Spleen (tissue), 11 donors: ENCODE measurements at regions not wholly inside any gene's neighbourhood (a gene's known extent, or its start where the extent isn't known, plus 50 kb on each side); places are given as distances from the start of the nearest gene placed in this dataset.

Source experiments
- DNase-seq: peaks from one replicate; pipeline ENCODE4 v3.0.0-alpha.2; 2020
- H3K27ac ChIP-seq, 8 donors: fragments of 200-600 bp; sonication (generic) in 7 of 8; 1 replicate in 4 of 8; 2 replicates in 4 of 8; pipeline versions ENCODE4 v1.5.0 to v1.8.0; 2016 to 2021; ENCODE audit warnings: inconsistent platforms in 4 of 8, mild to moderate bottlenecking in 4 of 8, moderate library complexity in 1 of 8
- H3K27me3 ChIP-seq, 7 donors: fragments of 200-600 bp; sonication (generic) in 6 of 7; replicated peaks in 1 of 7; 1 replicate in 4 of 7; 2 replicates in 3 of 7; pipeline versions ENCODE4 v1.5.0 to v1.8.0; 2016 to 2021; ENCODE audit warnings: inconsistent platforms in 3 of 7, mild to moderate bottlenecking in 1 of 7
- H3K36me3 ChIP-seq, 6 donors: fragments of 200-600 bp; sonication (generic) in 5 of 6; 1 replicate in 4 of 6; 2 replicates in 2 of 6; pipeline versions ENCODE4 v1.5.0 to v1.8.0; 2016 to 2021; ENCODE audit warnings: inconsistent platforms in 2 of 6
- H3K4me1 ChIP-seq, 6 donors: fragments of 200-600 bp; sonication (generic) in 5 of 6; 1 replicate in 3 of 6; 2 replicates in 3 of 6; pipeline versions ENCODE4 v1.5.0 to v1.8.0; 2016 to 2021; ENCODE audit warnings: inconsistent platforms in 3 of 6
- H3K4me3 ChIP-seq, 8 donors: fragments of 200-600 bp; sonication (generic) in 7 of 8; 1 replicate in 4 of 8; 2 replicates in 4 of 8; pipeline versions ENCODE4 v1.5.0 to v1.8.0; 2016 to 2021; ENCODE audit warnings: inconsistent platforms in 4 of 8, mild to moderate bottlenecking in 4 of 8, moderate library complexity in 2 of 8
- H3K9me3 ChIP-seq, 8 donors: fragments of 200-600 bp; sonication (generic) in 7 of 8; 1 replicate in 4 of 8; 2 replicates in 4 of 8; pipeline versions ENCODE4 v1.5.0 to v1.8.0; 2016 to 2021; ENCODE audit warnings: inconsistent platforms in 4 of 8
- POLR2A ChIP-seq, 3 donors: fragments of 450-650 bp; IDR thresholded peaks; one replicate each; pipeline ENCODE4 v1.5.1; 2017; ENCODE audit warnings: antibody characterized with exemption in 3 of 3, mild to moderate bottlenecking in 1 of 3
- POLR2AphosphoS5 ChIP-seq, 3 donors: sonication (generic); formaldehyde crosslinking; IDR thresholded peaks; one replicate each; pipeline ENCODE4 v1.5.1; 2017; ENCODE audit warnings: antibody characterized with exemption in 3 of 3
- WGBS, 5 donors: extraction: QIAGEN DNeasy Blood & Tissue Kit in 3 of 5; methylation state at CpG; one replicate each; pipeline versions ENCODE4 v1.1.5 to v1.1.7; 2013 to 2018; 5-methylcytosine and 5-hydroxymethylcytosine counted together
- intact Hi-C: fragments of 100-400 bp; cut with DNase I; formaldehyde crosslinking; loops from one replicate; pipeline ENCODE4 v1.15.0; 2023; ENCODE audit warnings: low total_unique reads
- TF ChIP-seq, protein P1 (sequence below), 11 experiments: fragments of 200-600 bp in 7 of 11; fragments of 450-650 bp in 4 of 11; sonication (generic) in 4 of 11; IDR thresholded peaks in 8 of 11; conservative IDR thresholded peaks in 3 of 11; 1 replicate in 7 of 11; 2 replicates in 4 of 11; pipeline versions ENCODE4 v1.4.0 to v1.8.0; 2016 to 2021; ENCODE audit warnings: antibody characterized with exemption in 11 of 11, inconsistent platforms in 4 of 11, mild to moderate bottlenecking in 1 of 11
- donor health status: healthy with polysubstance abuse.
- donor health status: DM: no; HTN: no; CAD: no; lungs with moderate emphysema.
- donor health status: DM: no; HTN: no; CAD: no.
- donor health status: Bipolar disorder and iron deficiency.
- donor health status: healthy.
- donor health status: DM: no; HTN: no; CAD: no.
- donor health status: DM: yes; HTN: yes; CAD: no.

DNA sequence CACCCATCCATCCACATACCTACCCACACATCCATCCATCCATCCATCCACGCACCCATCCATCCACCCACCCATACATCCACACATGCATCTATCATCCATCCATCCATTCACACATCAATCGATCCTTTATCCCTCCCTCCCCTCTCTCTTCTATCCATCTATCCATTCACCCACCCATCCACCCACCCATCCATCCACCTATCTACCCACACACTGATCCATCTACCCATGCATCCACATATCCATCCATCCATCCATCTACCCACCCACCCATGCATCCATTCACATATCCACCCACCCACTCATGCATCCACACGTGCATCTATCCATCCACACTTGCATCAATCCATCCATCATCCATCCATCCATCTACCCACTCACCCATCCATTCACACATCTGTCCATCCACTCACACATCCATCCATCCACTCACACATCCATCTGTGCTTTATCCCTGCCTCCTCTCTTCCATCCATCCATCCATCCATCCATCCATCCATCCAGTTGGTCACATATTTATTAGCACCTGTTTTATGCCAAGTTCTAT, 366.1 kb downstream of the CTTN start:
- Histone ChIP-seq H3K9me3 (peaks cover 0 to 14% (median 10%) of the 10 kb centered on the region in 8 donors), H3K27ac (no peak overlapping the region), H3K4me1 (no peaks in the 10 kb centered on the region), H3K36me3 (no peaks in the 10 kb centered on the region), H3K27me3 (peaks cover 0 to 7% (median 0%) of the 10 kb centered on the region in 7 donors), H3K4me3 (no peak overlapping the region)
- DNase-seq = peak; percentile 7
- intact Hi-C loops = no loop called here
- TF ChIP-seq POLR2AphosphoS5 (IDR thresholded peaks at IDR 0.05) (no peak), POLR2A (IDR thresholded peaks at IDR 0.05) (no peak)
- TF ChIP-seq, protein P1, sequence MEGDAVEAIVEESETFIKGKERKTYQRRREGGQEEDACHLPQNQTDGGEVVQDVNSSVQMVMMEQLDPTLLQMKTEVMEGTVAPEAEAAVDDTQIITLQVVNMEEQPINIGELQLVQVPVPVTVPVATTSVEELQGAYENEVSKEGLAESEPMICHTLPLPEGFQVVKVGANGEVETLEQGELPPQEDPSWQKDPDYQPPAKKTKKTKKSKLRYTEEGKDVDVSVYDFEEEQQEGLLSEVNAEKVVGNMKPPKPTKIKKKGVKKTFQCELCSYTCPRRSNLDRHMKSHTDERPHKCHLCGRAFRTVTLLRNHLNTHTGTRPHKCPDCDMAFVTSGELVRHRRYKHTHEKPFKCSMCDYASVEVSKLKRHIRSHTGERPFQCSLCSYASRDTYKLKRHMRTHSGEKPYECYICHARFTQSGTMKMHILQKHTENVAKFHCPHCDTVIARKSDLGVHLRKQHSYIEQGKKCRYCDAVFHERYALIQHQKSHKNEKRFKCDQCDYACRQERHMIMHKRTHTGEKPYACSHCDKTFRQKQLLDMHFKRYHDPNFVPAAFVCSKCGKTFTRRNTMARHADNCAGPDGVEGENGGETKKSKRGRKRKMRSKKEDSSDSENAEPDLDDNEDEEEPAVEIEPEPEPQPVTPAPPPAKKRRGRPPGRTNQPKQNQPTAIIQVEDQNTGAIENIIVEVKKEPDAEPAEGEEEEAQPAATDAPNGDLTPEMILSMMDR (IDR thresholded peaks at IDR 0.05 in 8 of 11, conservative IDR thresholded peaks at IDR 0.05 in 3 of 11) = no peak
- WGBS, 5 donors = 78 to 92% (median 86%) methylated on average over 3 of the region's 3 CpGs

DNA sequence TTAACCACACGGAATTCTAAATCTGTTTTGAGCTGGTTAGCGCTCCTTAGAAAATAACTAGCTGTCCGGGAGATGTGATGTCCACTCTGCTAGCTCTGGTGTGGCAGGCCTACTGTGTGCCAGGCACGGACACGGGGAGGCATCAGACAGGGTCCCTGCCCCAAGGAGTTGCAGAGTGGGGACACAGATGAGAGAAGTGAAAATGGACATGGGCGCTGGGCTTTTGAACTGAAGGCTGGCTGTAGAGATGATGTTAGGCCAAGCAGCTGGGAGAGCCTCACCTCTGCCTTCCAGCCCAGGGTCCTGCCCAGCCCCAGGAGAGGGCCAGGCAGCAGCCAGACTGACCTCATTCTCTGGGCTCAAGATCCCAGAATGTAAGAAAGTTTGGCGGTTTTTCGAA, 368.6 kb downstream of the CTTN start:
- DNase-seq = peak; percentile 16
- H3K27ac ChIP-seq = no peak overlapping the region
- H3K36me3 ChIP-seq = no peaks in the 10 kb centered on the region
- no peak overlapping the region for H3K4me3 ChIP-seq
- peaks cover 0 to 7% (median 0%) of the 10 kb centered on the region in 7 donors for H3K27me3 ChIP-seq
- 88 to 97% (median 93%) methylated on average over 8 of the region's 8 CpGs for WGBS, 5 donors
- TF ChIP-seq, protein P1 (IDR thresholded peaks at IDR 0.05 in 8 of 11, conservative IDR thresholded peaks at IDR 0.05 in 3 of 11) = no peak
- TF ChIP-seq POLR2AphosphoS5 (IDR thresholded peaks at IDR 0.05) (no peak), POLR2A (IDR thresholded peaks at IDR 0.05) (no peak)
- intact Hi-C loops = no loop called here
- no peaks in the 10 kb centered on the region for H3K4me1 ChIP-seq
- no peaks in the 10 kb centered on the region for H3K9me3 ChIP-seq

DNA sequence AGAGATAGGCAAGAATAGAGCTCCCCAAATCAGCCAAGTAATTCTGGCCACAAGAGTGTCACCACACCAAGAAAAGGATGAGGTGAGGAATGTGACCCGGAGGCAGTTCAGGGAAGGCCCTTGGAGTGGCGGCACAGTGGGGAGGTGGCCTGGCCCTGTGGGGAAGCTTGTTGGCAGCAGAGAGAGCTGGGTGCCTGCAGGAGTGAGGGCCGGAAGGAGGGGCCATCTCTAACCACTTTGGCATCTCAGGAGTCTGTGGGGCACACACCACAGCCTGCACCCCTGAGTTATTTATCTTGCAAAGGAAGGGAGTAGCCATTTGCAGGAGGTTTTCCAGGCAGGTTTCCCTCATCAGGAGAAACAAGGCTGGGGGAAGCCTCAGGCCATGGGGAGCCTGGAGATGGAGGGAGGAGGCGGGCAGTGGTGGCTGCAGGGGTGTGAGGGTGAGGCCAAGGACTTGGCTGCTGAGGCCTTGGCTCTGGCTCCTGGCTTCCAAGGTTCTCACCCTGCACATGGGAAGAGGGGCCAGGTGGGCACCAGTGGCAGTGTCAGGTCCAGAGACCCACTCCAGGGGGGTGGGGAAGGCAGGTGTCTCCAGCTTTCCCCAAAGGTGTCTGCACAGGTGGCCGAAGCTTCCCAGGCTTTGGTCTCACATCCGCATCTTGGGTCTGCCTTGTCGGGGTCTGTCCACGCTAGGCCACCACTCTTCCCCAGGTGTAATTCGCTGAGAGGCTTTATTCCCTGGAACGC, 370.2 kb downstream of the CTTN start:
- peak; percentile 40 for DNase-seq
- Histone ChIP-seq H3K36me3 (no peaks in the 10 kb centered on the region), H3K27me3 (peaks cover 0 to 7% (median 0%) of the 10 kb centered on the region in 7 donors), H3K9me3 (peaks cover 0 to 3% (median 0%) of the 10 kb centered on the region in 8 donors), H3K4me1 (no peaks in the 10 kb centered on the region), H3K27ac (no peak overlapping the region), H3K4me3 (no peak overlapping the region)
- intact Hi-C loops = no loop called here
- 83 to 95% (median 91%) methylated on average over 10 of the region's 10 CpGs for WGBS, 5 donors
- TF ChIP-seq POLR2AphosphoS5 (IDR thresholded peaks at IDR 0.05) = no peak
- TF ChIP-seq POLR2A (IDR thresholded peaks at IDR 0.05) = no peak
- TF ChIP-seq, protein P1 (IDR thresholded peaks at IDR 0.05 in 8 of 11, conservative IDR thresholded peaks at IDR 0.05 in 3 of 11) = no peak

DNA sequence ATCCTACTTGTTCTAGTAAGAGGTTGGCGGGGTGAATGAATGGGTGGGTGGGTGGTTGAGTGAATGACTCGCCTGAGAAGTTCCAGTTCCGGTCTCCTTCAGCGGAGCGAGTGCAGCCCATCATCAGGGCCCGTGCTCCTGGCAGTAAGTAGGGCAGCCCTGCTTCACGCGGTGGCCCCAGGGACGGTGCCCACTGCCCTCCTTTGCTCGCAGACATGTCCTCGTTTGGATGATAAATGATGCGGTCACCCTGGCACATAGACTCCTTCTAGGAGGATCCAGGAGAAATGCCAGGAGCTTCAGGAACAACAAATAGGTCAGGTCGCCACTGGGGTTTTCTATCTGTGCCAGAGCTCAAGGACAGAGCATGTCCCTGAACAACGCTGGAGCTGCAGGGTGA, 370.8 kb downstream of the CTTN start:
- Histone ChIP-seq H3K27ac (no peak overlapping the region), H3K4me3 (no peak overlapping the region), H3K27me3 (peaks cover 0 to 7% (median 0%) of the 10 kb centered on the region in 7 donors), H3K36me3 (no peaks in the 10 kb centered on the region), H3K4me1 (no peaks in the 10 kb centered on the region), H3K9me3 (peaks cover 0 to 7% (median 0%) of the 10 kb centered on the region in 8 donors)
- intact Hi-C loops = no loop called here
- TF ChIP-seq POLR2AphosphoS5 (IDR thresholded peaks at IDR 0.05) (no peak), POLR2A (IDR thresholded peaks at IDR 0.05) (no peak)
- TF ChIP-seq, protein P1 (IDR thresholded peaks at IDR 0.05 in 8 of 11, conservative IDR thresholded peaks at IDR 0.05 in 3 of 11) = no peak
- peak; percentile 32 for DNase-seq
- WGBS, 5 donors = 78 to 86% (median 80%) methylated on average over 14 of the region's 14 CpGs
